ENCODE measurements at regions not wholly inside any gene's neighbourhood (a gene's known extent, or its start where the extent isn't known, plus 50 kb on each side); places are given as distances from the start of the nearest gene placed in this dataset.
"Not testable (repeated sequence)": the region's sequence is repeated elsewhere in the genome, so short reads cannot be mapped to it uniquely, and the experiment has no call there.

GRCh38 chr2:87548681-87549536, 199.0 kb upstream of the PLGLB2 start:
- H3K36me3 ChIP-seq (ENCODE audit: control insufficient read depth, insufficient read depth, low read length); H3K27me3 ChIP-seq (ENCODE audit: control insufficient read depth, insufficient read depth, low read length); H3K9me3 ChIP-seq (ENCODE audit: control insufficient read depth, insufficient read depth, low read length); H3K9ac ChIP-seq (ENCODE audit: low read depth, low read length); H3K4me3 ChIP-seq (ENCODE audit: low read depth, low read length); H3K4me1 ChIP-seq (ENCODE audit: control insufficient read depth, insufficient read depth, low read length); H3K27ac ChIP-seq (ENCODE audit: low read depth, low read length): not testable (repeated sequence)

- not testable (repeated sequence) for H3K4me3 ChIP-seq (ENCODE audit: low read depth, low read length); H3K9me3 ChIP-seq (ENCODE audit: control insufficient read depth, insufficient read depth, low read length); H3K27me3 ChIP-seq (ENCODE audit: control insufficient read depth, insufficient read depth, low read length); H3K4me1 ChIP-seq (ENCODE audit: control insufficient read depth, insufficient read depth, low read length); H3K36me3 ChIP-seq (ENCODE audit: control insufficient read depth, insufficient read depth, low read length); H3K27ac ChIP-seq (ENCODE audit: low read depth, low read length); H3K9ac ChIP-seq (ENCODE audit: low read depth, low read length)
Measured at GRCh38 chr2:87549561-87550202, 198.2 kb upstream of the PLGLB2 start.

DNA sequence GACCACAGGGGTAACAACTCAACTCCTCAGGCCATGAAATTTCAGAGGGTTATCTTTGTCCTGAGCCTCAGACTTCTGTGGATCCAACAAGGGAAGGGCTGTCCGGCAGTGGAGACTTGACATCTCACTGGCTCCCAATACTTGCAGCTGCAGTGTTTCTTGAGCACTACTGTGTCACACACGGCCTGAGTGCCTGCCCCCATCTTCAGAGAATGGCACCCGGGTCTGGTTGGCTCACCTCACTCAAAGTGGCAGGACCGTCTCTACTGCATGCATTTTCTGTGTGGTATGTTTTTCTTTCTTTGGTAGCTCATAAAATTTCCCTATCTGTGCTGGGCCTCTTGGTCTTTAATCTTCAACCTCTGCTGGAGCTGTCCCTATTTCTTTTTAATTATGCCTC, 193.2 kb upstream of the PLGLB2 start:
- not testable (repeated sequence) for H3K4me1 ChIP-seq (ENCODE audit: control insufficient read depth, insufficient read depth, low read length); H3K27ac ChIP-seq (ENCODE audit: low read depth, low read length); H3K27me3 ChIP-seq (ENCODE audit: control insufficient read depth, insufficient read depth, low read length); H3K36me3 ChIP-seq (ENCODE audit: control insufficient read depth, insufficient read depth, low read length); H3K9ac ChIP-seq (ENCODE audit: low read depth, low read length); H3K9me3 ChIP-seq (ENCODE audit: control insufficient read depth, insufficient read depth, low read length); H3K4me3 ChIP-seq (ENCODE audit: low read depth, low read length)

- H3K36me3 ChIP-seq (ENCODE audit: control insufficient read depth, insufficient read depth, low read length); H3K4me3 ChIP-seq (ENCODE audit: low read depth, low read length); H3K9me3 ChIP-seq (ENCODE audit: control insufficient read depth, insufficient read depth, low read length); H3K9ac ChIP-seq (ENCODE audit: low read depth, low read length); H3K27me3 ChIP-seq (ENCODE audit: control insufficient read depth, insufficient read depth, low read length); H3K4me1 ChIP-seq (ENCODE audit: control insufficient read depth, insufficient read depth, low read length); H3K27ac ChIP-seq (ENCODE audit: low read depth, low read length): not testable (repeated sequence)
Measured at GRCh38 chr2:87555082-87555481, 192.8 kb upstream of the PLGLB2 start.

- not testable (repeated sequence) for H3K36me3 ChIP-seq (ENCODE audit: control insufficient read depth, insufficient read depth, low read length); H3K27ac ChIP-seq (ENCODE audit: low read depth, low read length); H3K27me3 ChIP-seq (ENCODE audit: control insufficient read depth, insufficient read depth, low read length); H3K4me1 ChIP-seq (ENCODE audit: control insufficient read depth, insufficient read depth, low read length); H3K9ac ChIP-seq (ENCODE audit: low read depth, low read length); H3K9me3 ChIP-seq (ENCODE audit: control insufficient read depth, insufficient read depth, low read length); H3K4me3 ChIP-seq (ENCODE audit: low read depth, low read length)
Measured at GRCh38 chr2:87559001-87559400, 188.9 kb upstream of the PLGLB2 start.

DNA sequence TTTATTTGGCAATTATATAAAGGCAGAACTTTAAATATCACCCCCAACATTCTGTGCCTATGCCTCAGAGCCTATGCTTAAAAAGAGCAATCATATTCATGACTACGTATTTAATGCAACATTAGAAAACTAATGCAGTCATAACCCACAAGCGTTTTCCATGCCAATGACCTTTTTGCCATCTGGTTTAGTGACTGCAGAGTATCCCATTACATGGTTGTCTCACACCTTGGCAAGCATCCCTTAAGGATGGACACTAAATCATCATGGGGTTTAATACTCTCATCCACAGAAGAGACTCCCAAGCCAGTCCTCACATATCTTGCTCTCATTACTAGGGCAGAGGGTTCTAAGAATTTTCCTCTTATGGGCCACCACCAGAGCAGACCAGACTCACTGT, 188.2 kb upstream of the PLGLB2 start:
- H3K4me1 ChIP-seq (ENCODE audit: control insufficient read depth, insufficient read depth, low read length); H3K36me3 ChIP-seq (ENCODE audit: control insufficient read depth, insufficient read depth, low read length); H3K4me3 ChIP-seq (ENCODE audit: low read depth, low read length); H3K27ac ChIP-seq (ENCODE audit: low read depth, low read length); H3K9ac ChIP-seq (ENCODE audit: low read depth, low read length); H3K27me3 ChIP-seq (ENCODE audit: control insufficient read depth, insufficient read depth, low read length); H3K9me3 ChIP-seq (ENCODE audit: control insufficient read depth, insufficient read depth, low read length): not testable (repeated sequence)

- H3K9me3 ChIP-seq (ENCODE audit: control insufficient read depth, insufficient read depth, low read length); H3K27me3 ChIP-seq (ENCODE audit: control insufficient read depth, insufficient read depth, low read length); H3K9ac ChIP-seq (ENCODE audit: low read depth, low read length); H3K36me3 ChIP-seq (ENCODE audit: control insufficient read depth, insufficient read depth, low read length); H3K4me3 ChIP-seq (ENCODE audit: low read depth, low read length); H3K4me1 ChIP-seq (ENCODE audit: control insufficient read depth, insufficient read depth, low read length); H3K27ac ChIP-seq (ENCODE audit: low read depth, low read length): not testable (repeated sequence)
Measured at GRCh38 chr2:87565116-87565515, 182.8 kb upstream of the PLGLB2 start.

GRCh38 chr2:87566531-87566930, 181.4 kb upstream of the PLGLB2 start:
- H3K27me3 ChIP-seq (ENCODE audit: control insufficient read depth, insufficient read depth, low read length); H3K4me3 ChIP-seq (ENCODE audit: low read depth, low read length); H3K9ac ChIP-seq (ENCODE audit: low read depth, low read length); H3K9me3 ChIP-seq (ENCODE audit: control insufficient read depth, insufficient read depth, low read length); H3K27ac ChIP-seq (ENCODE audit: low read depth, low read length); H3K4me1 ChIP-seq (ENCODE audit: control insufficient read depth, insufficient read depth, low read length); H3K36me3 ChIP-seq (ENCODE audit: control insufficient read depth, insufficient read depth, low read length): not testable (repeated sequence)

- H3K27me3 ChIP-seq (ENCODE audit: control insufficient read depth, insufficient read depth, low read length); H3K4me1 ChIP-seq (ENCODE audit: control insufficient read depth, insufficient read depth, low read length); H3K36me3 ChIP-seq (ENCODE audit: control insufficient read depth, insufficient read depth, low read length); H3K4me3 ChIP-seq (ENCODE audit: low read depth, low read length); H3K9me3 ChIP-seq (ENCODE audit: control insufficient read depth, insufficient read depth, low read length); H3K9ac ChIP-seq (ENCODE audit: low read depth, low read length); H3K27ac ChIP-seq (ENCODE audit: low read depth, low read length): not testable (repeated sequence)
Measured at GRCh38 chr2:87567093-87567492, 180.8 kb upstream of the PLGLB2 start.

- not testable (repeated sequence) for H3K9ac ChIP-seq (ENCODE audit: low read depth, low read length); H3K36me3 ChIP-seq (ENCODE audit: control insufficient read depth, insufficient read depth, low read length); H3K27me3 ChIP-seq (ENCODE audit: control insufficient read depth, insufficient read depth, low read length); H3K9me3 ChIP-seq (ENCODE audit: control insufficient read depth, insufficient read depth, low read length); H3K4me1 ChIP-seq (ENCODE audit: control insufficient read depth, insufficient read depth, low read length); H3K4me3 ChIP-seq (ENCODE audit: low read depth, low read length); H3K27ac ChIP-seq (ENCODE audit: low read depth, low read length)
Measured at GRCh38 chr2:87567912-87568311, 180.0 kb upstream of the PLGLB2 start.

DNA sequence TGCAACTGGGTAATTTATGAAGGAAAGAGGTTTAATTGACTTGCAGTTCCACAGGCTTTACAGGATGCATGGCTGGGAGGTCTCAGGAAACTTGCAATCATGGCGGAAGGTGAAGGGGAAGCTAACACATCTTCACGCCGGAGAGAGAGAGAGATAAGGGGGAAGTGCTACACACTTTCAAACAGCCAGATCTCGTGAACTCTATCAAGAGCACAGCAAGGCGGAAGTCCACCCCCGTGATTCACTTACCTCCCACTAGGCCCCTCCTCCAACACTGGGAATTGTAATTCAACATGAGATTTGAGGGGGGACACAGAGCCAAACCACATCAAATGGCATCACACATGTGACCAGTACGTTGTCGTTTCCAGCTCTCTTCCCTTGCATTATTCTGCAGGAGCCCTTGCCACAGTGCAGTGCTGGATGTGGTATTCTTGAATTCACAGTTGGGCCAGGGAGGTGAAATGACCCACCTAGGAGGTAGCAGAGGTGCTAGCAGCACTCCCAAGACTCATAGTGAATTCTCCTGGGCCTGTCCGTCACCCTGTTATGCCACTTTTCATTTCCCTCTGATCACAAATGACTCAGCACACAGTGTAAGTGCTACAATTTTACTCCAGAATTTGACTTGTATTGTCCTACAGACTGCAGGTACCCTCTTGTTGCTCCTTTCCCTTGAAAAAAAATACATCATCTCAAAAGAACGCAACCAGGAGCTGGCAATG, 179.2 kb upstream of the PLGLB2 start:
- not testable (repeated sequence) for H3K27me3 ChIP-seq (ENCODE audit: control insufficient read depth, insufficient read depth, low read length); H3K4me3 ChIP-seq (ENCODE audit: low read depth, low read length); H3K36me3 ChIP-seq (ENCODE audit: control insufficient read depth, insufficient read depth, low read length); H3K4me1 ChIP-seq (ENCODE audit: control insufficient read depth, insufficient read depth, low read length); H3K27ac ChIP-seq (ENCODE audit: low read depth, low read length); H3K9ac ChIP-seq (ENCODE audit: low read depth, low read length); H3K9me3 ChIP-seq (ENCODE audit: control insufficient read depth, insufficient read depth, low read length)
